ENCODE measurements at regions not wholly inside any gene's neighbourhood (a gene's known extent, or its start where the extent isn't known, plus 50 kb on each side); places are given as distances from the start of the nearest gene placed in this dataset.

GRCh38 chr6:21999741-22000140 is 297.1 kb downstream of the PRL start:
- no peaks in the 10 kb centered on the region for H3K36me3 ChIP-seq (ENCODE audit: control insufficient read depth, insufficient read depth, low read length)
- no peak for TF ChIP-seq CTCF (IDR thresholded peaks at IDR 0.05; ENCODE audit: insufficient read depth, low read length, poor library complexity, severe bottlenecking)
- DNase-seq (ENCODE audit: low read depth), result no peak
- no peaks in the 10 kb centered on the region for H3K27me3 ChIP-seq (ENCODE audit: control insufficient read depth, insufficient read depth, low read length)
- H3K4me3 ChIP-seq (ENCODE audit: low read depth, low read length), result no peak overlapping the region

- no peaks in the 10 kb centered on the region for H3K36me3 ChIP-seq (ENCODE audit: control insufficient read depth, insufficient read depth, low read length)
- H3K4me3 ChIP-seq (ENCODE audit: low read depth, low read length), result no peak overlapping the region
- no peak for TF ChIP-seq CTCF (IDR thresholded peaks at IDR 0.05; ENCODE audit: insufficient read depth, low read length, poor library complexity, severe bottlenecking)
- DNase-seq (ENCODE audit: low read depth), result no peak
- H3K27me3 ChIP-seq (ENCODE audit: control insufficient read depth, insufficient read depth, low read length), result no peaks in the 10 kb centered on the region
Measured at GRCh38 chr6:22001396-22002027, 295.3 kb downstream of the PRL start.

GRCh38 chr6:22003287-22003686 is 293.5 kb downstream of the PRL start:
- H3K4me3 ChIP-seq (ENCODE audit: low read depth, low read length), result no peak overlapping the region
- H3K36me3 ChIP-seq (ENCODE audit: control insufficient read depth, insufficient read depth, low read length), result no peaks in the 10 kb centered on the region
- no peak for TF ChIP-seq CTCF (IDR thresholded peaks at IDR 0.05; ENCODE audit: insufficient read depth, low read length, poor library complexity, severe bottlenecking)
- no peaks in the 10 kb centered on the region for H3K27me3 ChIP-seq (ENCODE audit: control insufficient read depth, insufficient read depth, low read length)
- no peak for DNase-seq (ENCODE audit: low read depth)

GRCh38 chr6:22006795-22007194 is 290.0 kb downstream of the PRL start:
- H3K4me3 ChIP-seq (ENCODE audit: low read depth, low read length), result no peak overlapping the region
- H3K27me3 ChIP-seq (ENCODE audit: control insufficient read depth, insufficient read depth, low read length), result no peaks in the 10 kb centered on the region
- TF ChIP-seq CTCF (IDR thresholded peaks at IDR 0.05; ENCODE audit: insufficient read depth, low read length, poor library complexity, severe bottlenecking), result no peak
- DNase-seq (ENCODE audit: low read depth), result no peak
- H3K36me3 ChIP-seq (ENCODE audit: control insufficient read depth, insufficient read depth, low read length), result no peaks in the 10 kb centered on the region

GRCh38 chr6:22007469-22007868 is 289.4 kb downstream of the PRL start:
- Histone ChIP-seq H3K27me3 (ENCODE audit: control insufficient read depth, insufficient read depth, low read length) (no peaks in the 10 kb centered on the region), H3K36me3 (ENCODE audit: control insufficient read depth, insufficient read depth, low read length) (no peaks in the 10 kb centered on the region), H3K4me3 (ENCODE audit: low read depth, low read length) (no peak overlapping the region)
- no peak for TF ChIP-seq CTCF (IDR thresholded peaks at IDR 0.05; ENCODE audit: insufficient read depth, low read length, poor library complexity, severe bottlenecking)
- no peak for DNase-seq (ENCODE audit: low read depth)

GRCh38 chr6:22008248-22008836 is 288.5 kb downstream of the PRL start:
- TF ChIP-seq CTCF (IDR thresholded peaks at IDR 0.05; ENCODE audit: insufficient read depth, low read length, poor library complexity, severe bottlenecking), result no peak
- peak; percentile 25 for DNase-seq (ENCODE audit: low read depth)
- no peaks in the 10 kb centered on the region for H3K27me3 ChIP-seq (ENCODE audit: control insufficient read depth, insufficient read depth, low read length)
- H3K36me3 ChIP-seq (ENCODE audit: control insufficient read depth, insufficient read depth, low read length), result no peaks in the 10 kb centered on the region
- no peak overlapping the region for H3K4me3 ChIP-seq (ENCODE audit: low read depth, low read length)
